Naive thymus-derived CD8-positive, alpha-beta T cell (primary cell): ENCODE measurements at regions not wholly inside any gene's neighbourhood (a gene's known extent, or its start where the extent isn't known, plus 50 kb on each side); places are given as distances from the start of the nearest gene placed in this dataset.
"Not testable (repeated sequence)": the region's sequence is repeated elsewhere in the genome, so short reads cannot be mapped to it uniquely, and the experiment has no call there.

Source experiments
- ATAC-seq, 2 donors: fragments of 150-1000 bp; cut with Tn5 transposase in 1 of 2; sonication (Bioruptor Pico), chemical (Tn5 transposase) in 1 of 2; 1 replicate in 1 of 2; 2 replicates in 1 of 2; pipeline ENCODE4 v1.10.0; 2021; ENCODE audit warnings: mild to moderate bottlenecking in 2 of 2, moderate library complexity in 2 of 2
- POLR2A ChIA-PET: fragments of 350-600 bp; sonication (Branson Sonifier 250); formaldehyde crosslinking; loops from one replicate; lab custom pipeline; 2021; ENCODE audit warnings: antibody characterized with exemption; lab: Charles Lee
- DNase-seq, 10 donors: peaks; one replicate each; pipeline versions ENCODE4 v3.0.0 to v3.0.0-alpha.2; 2020 to 2022
- H3K27ac Mint-ChIP-seq, 10 donors: one replicate each; pipeline ENCODE4 v1.8.0; 2020 to 2022; ENCODE audit warnings: mild to moderate bottlenecking in 10 of 10, mixed read lengths in 10 of 10, moderate library complexity in 4 of 10, inconsistent platforms in 1 of 10
- H3K27me3 Mint-ChIP-seq, 5 donors: one replicate each; pipeline ENCODE4 v1.8.0; 2021 to 2022; ENCODE audit warnings: mixed read lengths in 5 of 5
- H3K36me3 Mint-ChIP-seq, 3 donors: one replicate each; pipeline ENCODE4 v1.8.0; 2020 to 2022; ENCODE audit warnings: mixed read lengths in 3 of 3, mild to moderate bottlenecking in 2 of 3, inconsistent platforms in 1 of 3
- H3K4me1 Mint-ChIP-seq, 4 donors: one replicate each; pipeline ENCODE4 v1.8.0; 2021 to 2022; ENCODE audit warnings: mixed read lengths in 4 of 4
- H3K4me3 Mint-ChIP-seq, 10 donors: one replicate each; pipeline ENCODE4 v1.8.0; 2020 to 2022; ENCODE audit warnings: mild to moderate bottlenecking in 10 of 10, mixed read lengths in 10 of 10, moderate library complexity in 6 of 10, inconsistent platforms in 1 of 10
- H3K9me3 Mint-ChIP-seq, 9 donors: one replicate each; pipeline ENCODE4 v1.8.0; 2020 to 2022; ENCODE audit warnings: mixed read lengths in 9 of 9, mild to moderate bottlenecking in 3 of 9, inconsistent platforms in 1 of 9, moderate library complexity in 1 of 9

GRCh38 chr9:93792358-93792757 is 162.8 kb downstream of the BARX1 start:
- H3K4me3 Mint-ChIP-seq, result no peak overlapping the region
- no peaks in the 10 kb centered on the region for H3K4me1 Mint-ChIP-seq
- peaks cover 16 to 38% (median 27%) of the 10 kb centered on the region in 5 donors for H3K27me3 Mint-ChIP-seq
- POLR2A ChIA-PET, result no interaction called here
- peaks cover under 1 to 23% (median 7%) of the 10 kb centered on the region in 9 donors for H3K9me3 Mint-ChIP-seq
- peaks cover 0 to 10% (median 0%) of the 10 kb centered on the region in 3 donors for H3K36me3 Mint-ChIP-seq
- no peak for DNase-seq
- H3K27ac Mint-ChIP-seq, result no peak overlapping the region
- ATAC-seq, result no peak

GRCh38 chr9:93786204-93786603 is 169.0 kb downstream of the BARX1 start:
- ATAC-seq (no peak), DNase-seq (no peak)
- H3K36me3 Mint-ChIP-seq, result peaks cover 0 to 31% (median 0%) of the 10 kb centered on the region in 3 donors
- POLR2A ChIA-PET, result no interaction called here
- no peaks in the 10 kb centered on the region for H3K4me1 Mint-ChIP-seq
- H3K4me3 Mint-ChIP-seq, result no peak overlapping the region
- peaks cover 12 to 76% (median 33%) of the 10 kb centered on the region in 5 donors for H3K27me3 Mint-ChIP-seq
- H3K9me3 Mint-ChIP-seq, result peaks cover 9 to 65% (median 28%) of the 10 kb centered on the region in 9 donors
- no peak overlapping the region for H3K27ac Mint-ChIP-seq

GRCh38 chr9:93776873-93777272 is 178.3 kb downstream of the BARX1 start:
- Mint-ChIP-seq H3K9me3 (peaks cover 0 to 4% (median 0%) of the 10 kb centered on the region in 9 donors), H3K4me3 (no peak overlapping the region), H3K4me1 (no peaks in the 10 kb centered on the region), H3K36me3 (no peaks in the 10 kb centered on the region), H3K27ac (no peak overlapping the region), H3K27me3 (peaks cover 0 to 9% (median 5%) of the 10 kb centered on the region in 5 donors)
- DNase-seq (no peak), ATAC-seq (no peak)
- POLR2A ChIA-PET, result no interaction called here

- peaks cover 0 to 4% (median 0%) of the 10 kb centered on the region in 9 donors for H3K9me3 Mint-ChIP-seq
- no peak overlapping the region for H3K27ac Mint-ChIP-seq
- ATAC-seq, result no peak
- no peaks in the 10 kb centered on the region for H3K4me1 Mint-ChIP-seq
- H3K36me3 Mint-ChIP-seq, result no peaks in the 10 kb centered on the region
- no peak overlapping the region for H3K4me3 Mint-ChIP-seq
- DNase-seq, result no peak
- H3K27me3 Mint-ChIP-seq, result peaks cover 0 to 8% (median 5%) of the 10 kb centered on the region in 5 donors
- POLR2A ChIA-PET, result no interaction called here
Observed at GRCh38 chr9:93776256-93776655, 178.9 kb downstream of the BARX1 start.

- POLR2A ChIA-PET, result no interaction called here
- Mint-ChIP-seq H3K36me3 (peaks cover 0 to 4% (median 0%) of the 10 kb centered on the region in 3 donors), H3K27me3 (peaks cover 0 to 11% (median 3%) of the 10 kb centered on the region in 5 donors), H3K9me3 (peaks cover 0 to 13% (median 6%) of the 10 kb centered on the region in 9 donors), H3K27ac (no peak overlapping the region), H3K4me3 (no peak overlapping the region), H3K4me1 (no peaks in the 10 kb centered on the region)
- ATAC-seq (no peak), DNase-seq (no peak)
Observed at GRCh38 chr9:93774331-93775102, 180.6 kb downstream of the BARX1 start.

- POLR2A ChIA-PET, result no interaction called here
Observed at GRCh38 chr9:93771276-93771675, 183.9 kb downstream of the BARX1 start.

GRCh38 chr9:93761822-93762221 is 185.4 kb downstream of the PHF2 start:
- DNase-seq (no peak), ATAC-seq (no peak)
- Mint-ChIP-seq H3K27ac (no peak overlapping the region), H3K9me3 (peaks cover 1 to 29% (median 18%) of the 10 kb centered on the region in 9 donors), H3K4me1 (peaks cover 0 to 1% (median 0%) of the 10 kb centered on the region in 4 donors), H3K36me3 (peaks cover 0 to 20% (median 3%) of the 10 kb centered on the region in 3 donors), H3K4me3 (no peak overlapping the region), H3K27me3 (peaks cover 12 to 42% (median 22%) of the 10 kb centered on the region in 5 donors)
- POLR2A ChIA-PET, result no interaction called here

More at GRCh38 chr9:93771276-93771675, 183.9 kb downstream of the BARX1 start:
- Mint-ChIP-seq H3K27ac (no peak overlapping the region), H3K4me1 (no peaks in the 10 kb centered on the region), H3K27me3 (peaks cover 0 to 11% (median 3%) of the 10 kb centered on the region in 5 donors), H3K9me3 (peaks cover 3 to 25% (median 10%) of the 10 kb centered on the region in 9 donors), H3K36me3 (peaks cover 0 to 17% (median 0%) of the 10 kb centered on the region in 3 donors), H3K4me3 (no peak overlapping the region)
- ATAC-seq, result no peak
- DNase-seq, result no peak

GRCh38 chr9:93750045-93750444 is 173.7 kb downstream of the PHF2 start:
- H3K27ac Mint-ChIP-seq, result no peak overlapping the region
- ATAC-seq, result no peak
- no peak for DNase-seq
- H3K36me3 Mint-ChIP-seq, result peaks cover 2 to 75% (median 26%) of the 10 kb centered on the region in 3 donors
- H3K4me3 Mint-ChIP-seq, result no peak overlapping the region
- POLR2A ChIA-PET, result no interaction called here
- peaks cover 8 to 40% (median 14%) of the 10 kb centered on the region in 5 donors for H3K27me3 Mint-ChIP-seq
- H3K9me3 Mint-ChIP-seq, result peaks cover 35 to 88% (median 63%) of the 10 kb centered on the region in 9 donors
- H3K4me1 Mint-ChIP-seq, result no peaks in the 10 kb centered on the region

GRCh38 chr9:93748827-93749226 is 172.4 kb downstream of the PHF2 start:
- H3K27me3 Mint-ChIP-seq, result peaks cover 5 to 38% (median 13%) of the 10 kb centered on the region in 5 donors
- peaks cover 30 to 90% (median 63%) of the 10 kb centered on the region in 9 donors for H3K9me3 Mint-ChIP-seq
- H3K27ac Mint-ChIP-seq, H3K4me3 Mint-ChIP-seq, H3K4me1 Mint-ChIP-seq, DNase-seq, ATAC-seq, POLR2A ChIA-PET: not testable (repeated sequence)
- H3K36me3 Mint-ChIP-seq, result peaks cover 2 to 71% (median 26%) of the 10 kb centered on the region in 3 donors

GRCh38 chr9:93731963-93732362 is 155.6 kb downstream of the PHF2 start:
- ATAC-seq, result no peak
- H3K36me3 Mint-ChIP-seq, result peaks cover 2 to 31% (median 8%) of the 10 kb centered on the region in 3 donors
- H3K9me3 Mint-ChIP-seq, result peaks cover 15 to 53% (median 41%) of the 10 kb centered on the region in 9 donors
- POLR2A ChIA-PET, result no interaction called here
- H3K4me3 Mint-ChIP-seq, result no peak overlapping the region
- H3K27me3 Mint-ChIP-seq, result peaks cover 21 to 76% (median 37%) of the 10 kb centered on the region in 5 donors
- no peak for DNase-seq
- no peak overlapping the region for H3K27ac Mint-ChIP-seq
- no peaks in the 10 kb centered on the region for H3K4me1 Mint-ChIP-seq

- Mint-ChIP-seq H3K27ac (peak overlapping the region in 1 of 10 donors; percentile 13), H3K9me3 (peaks cover 13 to 52% (median 37%) of the 10 kb centered on the region in 9 donors), H3K36me3 (peaks cover 2 to 31% (median 8%) of the 10 kb centered on the region in 3 donors), H3K4me1 (no peaks in the 10 kb centered on the region), H3K27me3 (peaks cover 21 to 89% (median 39%) of the 10 kb centered on the region in 5 donors), H3K4me3 (no peak overlapping the region)
- DNase-seq (no peak), ATAC-seq (no peak)
- POLR2A ChIA-PET, result no interaction called here
Observed at GRCh38 chr9:93730648-93731047, 154.3 kb downstream of the PHF2 start.

- peaks cover 2 to 31% (median 8%) of the 10 kb centered on the region in 3 donors for H3K36me3 Mint-ChIP-seq
- POLR2A ChIA-PET, result no interaction called here
- H3K4me1 Mint-ChIP-seq, result no peaks in the 10 kb centered on the region
- peaks cover 12 to 48% (median 33%) of the 10 kb centered on the region in 9 donors for H3K9me3 Mint-ChIP-seq
- ATAC-seq (no peak), DNase-seq (no peak)
- no peak overlapping the region for H3K4me3 Mint-ChIP-seq
- H3K27ac Mint-ChIP-seq, result no peak overlapping the region
- peaks cover 18 to 86% (median 39%) of the 10 kb centered on the region in 5 donors for H3K27me3 Mint-ChIP-seq
Observed at GRCh38 chr9:93730217-93730616, 153.8 kb downstream of the PHF2 start.
